ENCODE measurements at regions not wholly inside any gene's neighbourhood (a gene's known extent, or its start where the extent isn't known, plus 50 kb on each side); places are given as distances from the start of the nearest gene placed in this dataset.
A peak's percentile ranks its signal among the peaks of the same experiment; 100 is the strongest.

DNA sequence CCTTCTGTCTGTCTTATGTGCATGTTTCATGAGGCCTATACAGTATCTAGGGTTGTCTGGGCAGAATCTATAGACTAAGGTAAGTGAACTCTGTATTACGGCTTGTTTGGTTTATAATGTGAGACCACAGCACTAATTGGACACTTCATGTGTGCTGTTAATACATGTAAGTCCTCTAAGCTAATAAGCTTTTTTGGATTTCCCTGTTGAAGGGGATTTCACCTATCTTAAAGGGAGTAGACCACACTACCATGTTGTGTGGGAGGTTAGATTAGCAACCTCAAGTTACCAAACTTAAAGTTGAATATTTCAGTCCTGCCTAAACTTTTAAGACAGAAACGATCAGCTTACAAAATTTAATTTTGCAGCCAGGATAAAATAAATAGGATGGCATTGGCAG, 189.8 kb upstream of the GOLIM4 start:
- no peak for DNase-seq

DNA sequence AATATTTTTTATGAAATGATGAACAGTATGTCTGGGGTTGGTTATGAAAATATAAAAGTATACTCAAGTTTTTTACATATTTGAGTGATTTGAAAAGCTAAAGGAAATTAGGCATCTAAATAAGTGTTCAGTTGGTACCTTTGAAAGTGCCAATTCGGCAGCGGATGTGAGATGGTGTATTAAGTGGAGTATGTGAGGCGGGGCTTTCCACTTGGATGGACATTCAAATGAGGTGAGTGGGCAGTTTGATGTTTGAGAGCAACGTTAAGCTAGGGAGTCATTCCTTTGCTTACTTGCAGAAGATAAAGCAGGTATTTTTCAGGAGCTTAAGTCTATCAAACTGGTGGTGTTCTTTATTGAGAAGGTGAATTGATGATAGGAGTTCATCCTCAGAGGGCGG, 189.0 kb upstream of the GOLIM4 start:
- DNase-seq, result no peak

GRCh38 chr3:168275662-168276061, 179.9 kb upstream of the GOLIM4 start:
- no peak for DNase-seq

GRCh38 chr3:168273917-168274316, 178.2 kb upstream of the GOLIM4 start:
- no peak for DNase-seq

GRCh38 chr3:168273036-168273435, 177.3 kb upstream of the GOLIM4 start:
- no peak for DNase-seq

GRCh38 chr3:168272343-168272985, 176.7 kb upstream of the GOLIM4 start:
- no peak for DNase-seq

GRCh38 chr3:168271932-168272331, 176.2 kb upstream of the GOLIM4 start:
- no peak for DNase-seq

GRCh38 chr3:168269001-168269400, 173.3 kb upstream of the GOLIM4 start:
- no peak for DNase-seq

DNA sequence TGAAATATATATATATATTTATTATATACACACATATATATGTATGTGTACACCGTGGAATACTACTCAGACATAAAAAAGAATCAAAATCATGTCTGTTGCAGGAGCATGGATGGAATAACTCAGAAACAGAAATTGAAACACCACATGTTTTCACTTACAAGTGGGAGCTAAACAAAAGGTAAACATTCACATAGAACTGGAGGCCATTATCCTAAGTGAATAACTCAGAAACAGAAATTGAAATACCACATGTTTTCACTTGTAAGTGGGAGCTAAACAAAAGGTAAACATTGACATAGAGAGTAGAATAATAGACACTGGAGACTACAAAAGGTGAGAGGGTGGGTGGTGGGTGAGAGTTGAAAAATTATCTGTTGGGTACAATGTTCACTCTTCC, 171.5 kb upstream of the GOLIM4 start:
- no peak for DNase-seq

DNA sequence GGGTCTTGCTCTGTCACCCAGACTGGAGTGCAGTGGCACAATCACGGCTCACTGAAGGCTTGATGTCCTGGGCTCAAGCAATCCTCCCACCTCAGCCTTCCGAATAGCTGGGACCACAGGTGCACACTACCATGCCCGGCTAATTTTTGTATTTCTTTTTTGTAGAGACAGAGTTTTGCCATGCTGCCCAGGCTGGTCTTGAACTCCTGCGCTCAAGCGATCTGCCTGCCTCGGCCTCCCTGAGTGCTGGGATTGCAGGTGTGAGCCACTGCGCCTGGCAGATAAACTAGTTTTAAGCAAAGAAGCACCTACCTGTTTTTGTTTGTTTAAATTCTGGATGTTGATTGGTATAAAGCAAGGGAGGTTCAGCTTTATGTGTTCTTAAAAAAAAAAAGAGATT, 170.6 kb upstream of the GOLIM4 start:
- no peak for DNase-seq

DNA sequence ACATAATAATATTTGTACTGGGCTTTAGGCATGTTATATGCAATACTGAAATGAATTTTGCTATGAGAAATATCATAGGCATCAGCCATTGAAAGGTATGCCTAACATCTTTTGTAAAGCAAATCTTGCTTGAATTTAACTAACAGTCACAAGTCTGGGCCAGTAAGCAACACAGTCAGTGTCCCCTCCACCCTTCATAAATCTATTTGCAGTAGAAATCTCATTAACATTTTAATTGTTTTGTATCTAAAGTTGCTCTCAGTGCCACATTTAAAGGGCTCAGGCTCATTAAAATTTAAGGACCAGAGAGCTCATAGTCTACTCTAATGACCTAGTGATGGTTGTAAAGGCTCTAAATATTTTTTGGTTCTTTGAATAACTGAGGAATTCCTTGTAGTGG, 167.2 kb upstream of the GOLIM4 start:
- DNase-seq, result no peak

DNA sequence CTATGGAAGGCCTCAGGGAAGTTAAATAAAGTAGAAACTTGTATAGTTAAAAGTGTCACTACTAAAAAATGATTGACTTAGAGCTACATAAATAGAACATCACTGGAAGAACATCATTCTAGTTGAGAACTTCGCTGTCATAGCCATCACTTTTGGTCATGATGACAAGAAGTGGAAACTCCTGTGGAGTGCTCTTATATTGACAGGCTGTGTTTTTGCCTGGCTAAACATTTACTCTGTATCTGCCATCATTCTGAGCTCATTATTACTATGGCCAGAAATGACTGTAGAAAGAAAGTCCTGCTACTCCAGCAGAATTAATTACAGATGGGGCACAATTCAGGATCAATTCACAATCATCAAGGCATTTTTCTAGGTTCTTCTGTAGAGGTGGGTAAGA, 165.1 kb upstream of the GOLIM4 start:
- DNase-seq, result no peak

DNA sequence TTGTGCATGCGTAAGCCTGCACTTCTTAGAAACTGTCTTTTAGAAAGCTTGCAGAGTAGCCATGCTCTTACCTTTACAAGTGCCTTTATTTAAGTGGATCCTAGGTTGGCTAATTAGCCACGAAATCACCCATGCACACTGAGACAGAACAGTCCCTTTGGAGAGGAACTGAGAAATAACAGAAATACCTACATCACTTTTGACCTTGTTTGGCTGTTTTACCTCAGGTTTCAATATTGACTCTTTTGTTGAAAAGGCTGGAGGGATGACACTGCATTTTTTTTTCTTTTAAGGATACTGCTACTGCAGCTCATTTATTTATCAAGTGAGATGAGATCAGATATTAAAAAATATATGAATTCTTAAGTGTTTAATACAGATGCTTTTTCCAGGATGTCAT, 155.6 kb upstream of the GOLIM4 start:
- DNase-seq, result no peak

GRCh38 chr3:168250415-168250861, 154.7 kb upstream of the GOLIM4 start:
- DNase-seq, result peak; percentile 0

- peak; percentile 70 for DNase-seq
Measured at GRCh38 chr3:168249550-168250414, 154.1 kb upstream of the GOLIM4 start.

GRCh38 chr3:168249205-168249549, 153.5 kb upstream of the GOLIM4 start:
- DNase-seq, result peak; percentile 1

- DNase-seq, result peak; percentile 21
Measured at GRCh38 chr3:168248383-168249204, 152.9 kb upstream of the GOLIM4 start.

- DNase-seq, result no peak
Measured at GRCh38 chr3:168241156-168241555, 145.4 kb upstream of the GOLIM4 start.

DNA sequence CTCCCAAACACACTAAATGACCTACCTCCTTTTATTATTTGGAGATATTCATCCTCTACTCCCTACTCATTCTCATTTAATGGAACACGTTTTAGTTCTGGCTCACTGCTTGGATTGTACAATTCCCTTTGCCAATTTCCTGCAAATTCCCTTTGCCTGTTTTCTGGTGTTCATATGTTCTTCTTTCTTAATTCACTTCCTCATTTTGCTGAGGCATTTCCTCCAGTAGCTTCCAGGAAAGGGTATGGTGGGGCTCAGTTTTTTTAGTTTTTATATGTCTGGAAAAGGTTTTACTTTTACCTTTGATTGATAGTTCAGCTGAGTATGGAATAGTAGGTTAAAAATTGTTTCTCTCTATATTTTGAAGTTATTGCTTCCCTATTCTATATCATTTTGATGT, 143.6 kb upstream of the GOLIM4 start:
- no peak for DNase-seq

GRCh38 chr3:168233001-168233400, 137.3 kb upstream of the GOLIM4 start:
- DNase-seq, result no peak

DNA sequence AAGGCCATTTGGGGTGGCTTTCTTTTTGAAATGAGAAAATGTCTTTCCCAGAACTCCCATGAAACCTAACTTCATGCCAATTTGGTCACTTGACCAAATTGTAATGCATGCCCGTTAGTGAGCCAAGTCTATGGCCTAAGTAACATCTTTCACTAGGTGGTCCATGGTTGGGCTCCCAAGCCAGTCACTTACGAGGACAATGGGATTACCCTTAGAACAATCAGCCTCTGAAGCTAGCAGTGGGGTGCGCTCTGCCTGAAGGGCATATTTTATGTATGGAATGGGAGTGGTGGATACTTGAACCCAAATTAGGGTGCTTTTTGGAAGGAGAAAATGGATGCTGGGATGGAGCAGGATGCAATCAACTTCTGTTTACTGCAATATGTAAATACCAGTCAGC, 127.4 kb upstream of the GOLIM4 start:
- DNase-seq, result no peak

DNA sequence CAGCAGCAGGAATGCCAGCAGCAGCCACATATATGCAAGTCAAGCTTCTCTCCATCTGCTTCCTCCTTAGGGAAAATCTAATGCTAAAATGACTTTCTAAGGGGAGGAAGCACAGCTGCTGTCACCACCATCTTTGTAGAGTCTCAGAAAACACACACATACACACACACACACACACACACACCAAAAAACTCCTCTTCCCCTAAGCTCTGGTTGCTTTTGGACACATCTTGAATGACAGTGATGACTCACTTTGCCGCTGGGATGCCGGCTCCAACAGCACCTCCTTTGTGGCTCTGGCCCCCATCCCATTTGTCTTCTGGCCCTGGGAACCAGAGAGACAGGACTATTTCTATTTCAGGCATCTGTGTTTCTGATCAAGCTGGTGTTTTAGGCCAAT, 124.8 kb upstream of the GOLIM4 start:
- DNase-seq, result peak; percentile 2

DNA sequence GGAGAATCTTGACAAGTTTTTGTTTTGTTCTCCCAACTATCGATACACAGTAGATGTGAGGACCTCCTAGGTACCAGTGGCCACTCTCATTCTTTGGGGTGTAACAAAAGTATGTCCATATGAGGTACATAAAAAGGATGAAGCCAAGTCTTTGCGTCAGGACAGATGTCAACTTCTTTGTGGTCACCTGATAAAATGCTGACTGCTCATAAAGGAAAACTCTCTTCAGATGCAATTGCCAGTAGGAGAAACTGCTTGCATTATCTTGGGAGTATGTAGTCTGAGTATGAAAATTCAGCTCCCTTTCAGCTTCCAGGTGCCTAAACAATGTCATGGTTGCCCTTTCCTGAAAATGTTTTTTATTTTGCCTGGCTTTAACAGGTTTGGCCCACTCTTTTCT, 123.8 kb upstream of the GOLIM4 start:
- no peak for DNase-seq
